GM12878 (cell line): ENCODE measurements at regions not wholly inside any gene's neighbourhood (a gene's known extent, or its start where the extent isn't known, plus 50 kb on each side); places are given as distances from the start of the nearest gene placed in this dataset.

Source experiments
- ATAC-seq: fragments of 200-7000 bp; cut with Tn5 transposase; 3 replicates; pipeline ENCODE4 v1.9.1; 2020; ENCODE audit warnings: mild to moderate bottlenecking, moderate library complexity
- BruUV-seq: library from RNA; stranded (reverse); fragments of 400-500 nt; replicated peaks from 2 replicates; lab custom pipeline; 2021; lab: Mats Ljungman, UMichigan
- CTCF ChIA-PET: fragments of 300-600 bp; sonication (Branson Sonifier 250); formaldehyde crosslinking; extraction: SDS; loops from one replicate; lab custom pipeline; 2021; ENCODE audit warnings: inconsistent platforms; lab: Yijun Ruan, JAX
- POLR2A ChIA-PET: fragments of 350-600 bp; formaldehyde crosslinking; extraction: SDS; loops from one replicate; lab custom pipeline; 2021; ENCODE audit warnings: inconsistent platforms; lab: Charles Lee
- RAD21 ChIA-PET: fragments of 300-600 bp; sonication (Branson Sonifier 250); formaldehyde crosslinking; loops from one replicate; lab custom pipeline; 2023; ENCODE audit warnings: antibody characterized with exemption; ENCODE audit not compliant: unreplicated experiment; lab: Charles Lee
- SMC1A ChIA-PET: fragments of 300-600 bp; sonication (Branson Sonifier 250); formaldehyde crosslinking; loops from one replicate; lab custom pipeline; 2023; ENCODE audit not compliant: unreplicated experiment, uncharacterized antibody; lab: Charles Lee
- DNase-seq: peaks from one replicate; pipeline ENCODE4 v3.0.0-alpha.2; 2011; ENCODE audit warnings: low read depth, low spot score
- FAIRE-seq: peaks from 3 replicates; lab custom pipeline; 2011; peaks lifted over from hg19 to GRCh38; lab: Jason Lieb, UNC
- H2AFZ ChIP-seq: 2 replicates; pipeline ENCODE4 v1.6.0; 2011; ENCODE audit warnings: low read depth, low read length, control low read depth; ENCODE audit not compliant: control insufficient read depth
- H3K27ac ChIP-seq: 2 replicates; pipeline ENCODE4 v1.5.1; 2011; ENCODE audit warnings: control low read depth; ENCODE audit not compliant: control insufficient read depth, insufficient read depth
- H3K27me3 ChIP-seq, 2 experiments: replicated peaks in 1 of 2; 2 replicates each; pipeline versions ENCODE4 v1.6.0 to v1.6.1; 2011; ENCODE audit warnings: low read length in 1 of 2; ENCODE audit not compliant: control insufficient read depth in 2 of 2, insufficient read depth in 2 of 2
- H3K36me3 ChIP-seq, 2 experiments: 2 replicates each; pipeline ENCODE4 v1.5.1; 2011; ENCODE audit warnings: low read length in 1 of 2; ENCODE audit not compliant: control insufficient read depth in 2 of 2, insufficient read depth in 2 of 2
- H3K4me1 ChIP-seq: 2 replicates; pipeline ENCODE4 v1.6.1; 2011; ENCODE audit warnings: mild to moderate bottlenecking, low read length, moderate library complexity, mixed read lengths; ENCODE audit not compliant: control insufficient read depth, insufficient read depth
- H3K4me2 ChIP-seq: 2 replicates; pipeline ENCODE4 v1.6.0; 2011; ENCODE audit warnings: control low read depth; ENCODE audit not compliant: control insufficient read depth, insufficient read depth
- H3K4me3 ChIP-seq: fragments of 200-600 bp; sonication (generic); 2 replicates; pipeline ENCODE4 v1.5.1; 2016
- H3K79me2 ChIP-seq: 2 replicates; pipeline ENCODE4 v1.6.0; 2011; ENCODE audit warnings: low read length; ENCODE audit not compliant: control insufficient read depth, insufficient read depth
- H3K9ac ChIP-seq: 2 replicates; pipeline ENCODE4 v1.8.0; 2011; ENCODE audit warnings: low read length, control low read depth, mixed read lengths; ENCODE audit not compliant: control insufficient read depth, insufficient read depth
- H3K9me3 ChIP-seq: replicated peaks from 3 replicates; pipeline ENCODE4 v1.5.1; 2011; ENCODE audit warnings: mild to moderate bottlenecking, low read length; ENCODE audit not compliant: control insufficient read depth, insufficient read depth
- H4K20me1 ChIP-seq: 2 replicates; pipeline ENCODE4 v1.6.0; 2011; ENCODE audit not compliant: control insufficient read depth, insufficient read depth
- HDGF ChIP-seq: fragments of 450-650 bp; IDR thresholded peaks from 2 replicates; pipeline ENCODE4 v1.6.1; 2016; ENCODE audit warnings: antibody characterized with exemption
- MEF2A ChIP-seq: IDR thresholded peaks from 2 replicates; pipeline ENCODE4 v1.6.1; 2011; ENCODE audit warnings: low read depth, mild to moderate bottlenecking, low read length, moderate library complexity; ENCODE audit not compliant: insufficient read depth
- SIX5 ChIP-seq: IDR thresholded peaks from 2 replicates; pipeline ENCODE4 v1.6.1; 2011; ENCODE audit warnings: mild to moderate bottlenecking, low read depth, low read length, moderate library complexity; ENCODE audit not compliant: severe bottlenecking
- ZBTB4 ChIP-seq: fragments of 450-650 bp; formaldehyde crosslinking; IDR thresholded peaks from 2 replicates; pipeline ENCODE4 v1.4.0; 2022; ENCODE audit warnings: mild to moderate bottlenecking, moderate library complexity
- WGBS: methylation state at CpG from one replicate; pipeline ENCODE4 v1.1.6; 2016; ENCODE audit warnings: low lambda C conversion rate; ENCODE audit not compliant: insufficient replicate concordance, insufficient coverage; ENCODE audit errors: missing lambda C conversion rate; 5-methylcytosine and 5-hydroxymethylcytosine counted together
- in situ Hi-C: fragments of 300-500 bp; cut with MboI; formaldehyde crosslinking; loops from 9 replicates; pipeline ENCODE4 v1.14.3; 2018; ENCODE audit warnings: mixed read lengths
- intact Hi-C: fragments of 100-400 bp; cut with micrococcal nuclease; formaldehyde crosslinking; loops from one replicate; pipeline ENCODE4 v1.14.2; 2022; ENCODE audit not compliant: unreplicated experiment

- ATAC-seq (no peak), DNase-seq (no peak), FAIRE-seq (no peak)
- H3K4me3 ChIP-seq: no peak overlapping the region
- no peak overlapping the region for H2AFZ ChIP-seq
- ChIA-PET POLR2A (no interaction called here), RAD21 (no interaction called here), SMC1A (interaction anchor here (0.7 to 3.5 kb wide), 4 partner anchors 21 to 65 kb away, joined by 3 to 15 read pairs (median 4); no protein-coding TSS in a partner anchor), CTCF (interaction anchor here (1.1 kb wide), 1 partner anchor 11 kb away, joined by 3 read pairs; no protein-coding TSS in a partner anchor)
- in situ Hi-C loops: no loop called here
- no peak for TF ChIP-seq SIX5
- TF ChIP-seq MEF2A: no peak
- no peak for TF ChIP-seq HDGF
- TF ChIP-seq ZBTB4 (CRISPR knock-in tag): no peak
- H3K9ac ChIP-seq: no peak overlapping the region
- H3K27me3 ChIP-seq: no peaks in the 10 kb centered on the region
- 85% methylated on average over 5 of the region's 5 CpGs for WGBS
- intact Hi-C loops: loop anchor here (5.0 kb wide), 1 partner anchor 41 kb away; no protein-coding TSS in a partner anchor
- no peaks in the 10 kb centered on the region for H3K36me3 ChIP-seq
- peaks cover 33% of the 10 kb centered on the region for H3K4me1 ChIP-seq
- no peaks in the 10 kb centered on the region; the same call in 2 of the 3 replicates for H3K9me3 ChIP-seq
- H3K4me2 ChIP-seq: no peak overlapping the region
- no peaks in the 10 kb centered on the region for H4K20me1 ChIP-seq
- no peak overlapping the region; the same call in 1 of the 2 replicates for H3K27ac ChIP-seq
- H3K79me2 ChIP-seq: no peaks in the 10 kb centered on the region
- no TSS peak for BruUV-seq
These were observed 214.5 kb upstream of the ROPN1 start for GRCh38 chr3:124206225-124207055.
